IMR-90 (cell line): ENCODE measurements at regions not wholly inside any gene's neighbourhood (a gene's known extent, or its start where the extent isn't known, plus 50 kb on each side); places are given as distances from the start of the nearest gene placed in this dataset.

Experiments
- BHLHE40 ChIP-seq: fragments of 150-350 bp; IDR thresholded peaks from 2 replicates; pipeline ENCODE4 v1.6.1; 2016; ENCODE audit warnings: mild to moderate bottlenecking, low read depth, low read length
- CEBPB ChIP-seq: IDR thresholded peaks from 2 replicates; pipeline ENCODE4 v1.6.1; 2012; ENCODE audit warnings: low read depth, low read length, improper control_type of control experiment
- MAZ ChIP-seq: IDR thresholded peaks from 2 replicates; pipeline ENCODE4 v1.6.1; 2012; ENCODE audit warnings: low read depth, mild to moderate bottlenecking, low read length, improper control_type of control experiment, moderate library complexity, borderline replicate concordance
- POLR2A ChIP-seq: IDR thresholded peaks from 2 replicates; pipeline ENCODE4 v1.6.1; 2012; ENCODE audit warnings: mild to moderate bottlenecking, low read depth, low read length
- RAD21 ChIP-seq: IDR thresholded peaks from 2 replicates; pipeline ENCODE4 v1.6.1; 2012; ENCODE audit warnings: low read length, improper control_type of control experiment
- RCOR1 ChIP-seq: IDR thresholded peaks from 2 replicates; pipeline ENCODE4 v1.6.1; 2012; ENCODE audit warnings: mild to moderate bottlenecking, low read length, improper control_type of control experiment; ENCODE audit not compliant: insufficient replicate concordance
- RFX5 ChIP-seq: IDR thresholded peaks from 2 replicates; pipeline ENCODE4 v1.8.0; 2012; ENCODE audit warnings: low read depth, mild to moderate bottlenecking, low read length, moderate library complexity
- TF ChIP-seq, protein P1 (sequence below): conservative IDR thresholded peaks from 2 replicates; pipeline ENCODE4 v1.5.1; 2012; ENCODE audit warnings: mild to moderate bottlenecking, low read depth, low read length, improper control_type of control experiment
- TF ChIP-seq, protein P2 (sequence below): fragments of 150-350 bp; IDR thresholded peaks from 2 replicates; pipeline ENCODE4 v1.6.1; 2017; ENCODE audit warnings: mild to moderate bottlenecking, antibody characterized with exemption, low read length, low read depth

DNA sequence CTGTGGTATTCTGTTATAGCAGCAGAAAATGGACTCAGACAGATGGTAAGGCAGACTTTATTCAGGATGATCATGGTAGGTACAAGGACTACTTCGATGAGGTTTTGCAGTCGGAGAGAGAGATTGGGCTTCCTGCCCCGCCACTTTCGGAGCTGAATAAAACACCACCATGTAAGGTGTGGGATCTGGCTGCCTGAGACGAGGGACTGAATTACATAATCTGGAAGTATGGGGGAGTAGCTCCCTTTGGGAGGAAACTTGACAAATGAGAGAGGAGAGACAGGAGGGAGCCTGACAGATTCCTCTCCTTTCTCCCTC is 255.5 kb upstream of the GATB start:
- TF ChIP-seq POLR2A: no peak
- TF ChIP-seq, protein P1, sequence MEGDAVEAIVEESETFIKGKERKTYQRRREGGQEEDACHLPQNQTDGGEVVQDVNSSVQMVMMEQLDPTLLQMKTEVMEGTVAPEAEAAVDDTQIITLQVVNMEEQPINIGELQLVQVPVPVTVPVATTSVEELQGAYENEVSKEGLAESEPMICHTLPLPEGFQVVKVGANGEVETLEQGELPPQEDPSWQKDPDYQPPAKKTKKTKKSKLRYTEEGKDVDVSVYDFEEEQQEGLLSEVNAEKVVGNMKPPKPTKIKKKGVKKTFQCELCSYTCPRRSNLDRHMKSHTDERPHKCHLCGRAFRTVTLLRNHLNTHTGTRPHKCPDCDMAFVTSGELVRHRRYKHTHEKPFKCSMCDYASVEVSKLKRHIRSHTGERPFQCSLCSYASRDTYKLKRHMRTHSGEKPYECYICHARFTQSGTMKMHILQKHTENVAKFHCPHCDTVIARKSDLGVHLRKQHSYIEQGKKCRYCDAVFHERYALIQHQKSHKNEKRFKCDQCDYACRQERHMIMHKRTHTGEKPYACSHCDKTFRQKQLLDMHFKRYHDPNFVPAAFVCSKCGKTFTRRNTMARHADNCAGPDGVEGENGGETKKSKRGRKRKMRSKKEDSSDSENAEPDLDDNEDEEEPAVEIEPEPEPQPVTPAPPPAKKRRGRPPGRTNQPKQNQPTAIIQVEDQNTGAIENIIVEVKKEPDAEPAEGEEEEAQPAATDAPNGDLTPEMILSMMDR: no peak
- TF ChIP-seq CEBPB: no peak
- no peak for TF ChIP-seq BHLHE40
- no peak for TF ChIP-seq RFX5
- TF ChIP-seq, protein P2, sequence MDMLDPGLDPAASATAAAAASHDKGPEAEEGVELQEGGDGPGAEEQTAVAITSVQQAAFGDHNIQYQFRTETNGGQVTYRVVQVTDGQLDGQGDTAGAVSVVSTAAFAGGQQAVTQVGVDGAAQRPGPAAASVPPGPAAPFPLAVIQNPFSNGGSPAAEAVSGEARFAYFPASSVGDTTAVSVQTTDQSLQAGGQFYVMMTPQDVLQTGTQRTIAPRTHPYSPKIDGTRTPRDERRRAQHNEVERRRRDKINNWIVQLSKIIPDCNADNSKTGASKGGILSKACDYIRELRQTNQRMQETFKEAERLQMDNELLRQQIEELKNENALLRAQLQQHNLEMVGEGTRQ: no peak
- no peak for TF ChIP-seq RCOR1
- no peak for TF ChIP-seq RAD21
- TF ChIP-seq MAZ: no peak
